HG03565 (cell line): ENCODE measurements at regions not wholly inside any gene's neighbourhood (a gene's known extent, or its start where the extent isn't known, plus 50 kb on each side); places are given as distances from the start of the nearest gene placed in this dataset.

Source experiments
- ATAC-seq: cut with Tn5 transposase; IDR thresholded peaks from one replicate; pipeline ENCODE4 v1.9.1; 2021; ENCODE audit warnings: mild to moderate bottlenecking, moderate library complexity; ENCODE audit not compliant: unreplicated experiment

DNA sequence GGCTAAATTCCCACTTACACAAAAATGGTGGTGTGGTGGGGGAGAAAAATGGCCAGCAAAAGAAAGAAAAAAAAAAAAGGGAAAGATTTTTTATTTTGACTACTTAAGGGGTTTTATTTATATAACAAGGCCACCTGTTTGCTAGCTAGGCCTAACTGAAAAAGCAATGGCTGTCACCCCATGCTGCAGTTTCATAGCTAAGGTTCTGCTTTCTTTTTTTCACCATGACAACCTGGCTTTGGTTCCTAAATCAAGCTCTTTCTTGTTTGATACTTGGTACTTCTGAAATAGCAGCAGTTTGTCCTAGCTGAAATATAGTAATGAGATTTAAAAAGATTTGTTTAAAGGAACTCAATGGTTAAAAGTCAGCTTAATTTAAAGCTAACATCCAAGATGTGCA is 433.2 kb upstream of the MEX3C start:
- peak; percentile 74 for ATAC-seq

DNA sequence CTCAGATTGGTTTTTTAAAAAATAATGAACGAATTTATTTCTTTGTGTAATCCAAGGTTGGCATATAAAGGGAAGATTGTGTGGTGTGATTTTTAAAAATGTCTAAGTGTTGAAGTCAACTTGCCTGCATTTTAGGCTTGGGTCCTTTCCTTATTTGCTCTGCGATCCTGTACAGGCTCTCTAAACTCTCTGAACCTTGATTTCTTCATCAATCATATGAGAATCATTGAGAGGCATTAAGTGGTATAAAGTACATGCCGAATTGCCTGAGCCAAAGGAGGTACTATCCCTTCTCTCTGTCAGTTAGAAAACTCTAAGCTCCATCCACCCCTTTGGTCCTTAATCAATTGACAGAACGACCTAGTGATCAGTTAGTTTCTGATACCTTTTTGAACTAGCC is 440.4 kb upstream of the MEX3C start:
- ATAC-seq = no peak

DNA sequence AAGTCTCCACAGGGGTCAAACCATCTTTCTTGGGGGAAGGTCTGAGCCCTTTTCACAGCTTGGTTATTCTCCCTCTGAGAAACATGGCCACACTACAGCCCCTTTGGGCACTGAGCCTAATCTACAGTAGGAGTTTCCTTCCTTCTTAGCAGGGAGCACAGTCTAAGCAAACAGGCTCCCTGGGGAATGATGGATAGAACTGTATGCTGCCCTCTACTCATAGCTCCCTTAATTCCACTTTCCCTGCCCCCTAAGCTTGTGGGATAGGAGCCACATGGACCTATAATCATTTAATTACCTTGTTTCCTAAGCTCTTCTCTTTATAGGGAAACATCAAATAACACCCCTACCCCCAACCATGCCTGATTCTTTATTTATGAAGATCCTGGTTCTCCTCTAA is 442.1 kb upstream of the MEX3C start:
- no peak for ATAC-seq

DNA sequence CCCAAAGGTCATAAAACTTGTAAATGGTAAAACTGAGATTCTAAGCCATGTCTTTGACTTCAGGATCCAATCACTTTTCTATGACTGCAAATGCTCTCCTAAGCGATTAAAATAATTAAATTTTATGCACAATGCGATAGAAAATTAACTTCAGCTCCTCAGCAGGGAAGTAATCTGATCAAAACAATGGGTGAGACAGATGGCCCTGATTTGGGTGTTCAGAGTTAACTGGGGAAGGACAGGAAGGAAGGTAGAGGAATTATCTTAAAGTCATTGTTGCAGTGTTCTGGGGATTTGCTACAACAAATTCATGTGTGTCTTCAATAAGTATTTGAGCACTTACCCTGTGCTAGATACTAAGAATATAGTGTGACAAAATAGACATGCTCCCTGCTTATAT is 446.0 kb upstream of the MEX3C start:
- no peak for ATAC-seq

DNA sequence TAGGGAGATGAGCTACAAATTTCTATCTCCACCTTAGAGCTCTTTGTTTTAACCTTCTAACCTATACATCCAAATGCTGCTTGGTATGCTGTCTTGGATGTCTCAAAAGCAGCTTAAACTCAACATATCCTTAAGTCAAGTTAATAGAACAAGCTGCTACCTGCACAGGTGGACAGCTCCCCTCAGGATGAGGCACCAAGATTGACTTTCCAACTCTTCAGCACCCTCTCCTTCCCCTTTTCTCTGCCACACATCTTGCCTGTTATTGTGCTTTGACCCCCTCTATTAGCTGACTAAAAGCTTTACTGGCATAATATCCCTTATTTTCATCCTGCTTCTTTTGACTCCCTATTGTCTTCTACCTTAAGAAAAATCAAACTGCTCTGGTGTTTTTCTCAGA is 448.1 kb upstream of the MEX3C start:
- ATAC-seq = no peak

DNA sequence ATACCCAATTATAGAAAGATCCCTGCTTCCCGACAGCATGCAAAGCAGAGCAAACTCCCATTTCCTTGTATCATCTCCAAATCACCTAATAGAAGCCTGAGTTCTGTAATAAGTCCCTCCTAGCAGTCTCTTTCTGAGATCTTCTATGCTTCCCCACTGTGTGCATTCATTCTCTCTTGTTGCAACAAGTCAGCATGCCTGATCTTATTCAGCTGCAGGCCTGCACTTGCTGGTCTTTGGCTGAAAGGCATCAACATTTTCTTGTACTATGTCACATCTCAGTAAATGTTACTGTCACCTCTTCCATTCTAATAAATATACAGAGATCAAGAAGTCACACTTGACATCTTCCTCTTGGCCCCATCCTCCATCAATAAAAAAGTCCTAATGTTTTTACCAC is 449.9 kb upstream of the MEX3C start:
- ATAC-seq = no peak

DNA sequence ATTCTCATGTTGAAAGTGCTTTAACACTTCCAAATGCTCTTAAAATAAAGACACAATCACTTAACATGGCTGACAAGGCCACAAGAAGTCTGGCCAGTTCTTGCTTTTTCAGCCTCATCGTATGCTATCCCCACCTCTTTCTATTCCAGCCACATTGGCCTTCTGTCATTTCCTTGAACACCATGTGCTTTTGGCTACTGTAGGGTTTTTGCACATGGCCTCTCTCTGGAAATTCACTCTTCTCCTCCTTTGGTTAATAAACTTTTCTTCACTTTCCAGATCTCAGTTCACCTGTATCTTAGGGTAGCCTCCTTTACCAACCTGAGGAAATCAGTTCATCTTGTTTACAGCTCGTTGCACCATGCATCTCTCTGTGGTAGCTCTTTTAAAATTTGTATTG is 450.5 kb upstream of the MEX3C start:
- ATAC-seq = no peak

DNA sequence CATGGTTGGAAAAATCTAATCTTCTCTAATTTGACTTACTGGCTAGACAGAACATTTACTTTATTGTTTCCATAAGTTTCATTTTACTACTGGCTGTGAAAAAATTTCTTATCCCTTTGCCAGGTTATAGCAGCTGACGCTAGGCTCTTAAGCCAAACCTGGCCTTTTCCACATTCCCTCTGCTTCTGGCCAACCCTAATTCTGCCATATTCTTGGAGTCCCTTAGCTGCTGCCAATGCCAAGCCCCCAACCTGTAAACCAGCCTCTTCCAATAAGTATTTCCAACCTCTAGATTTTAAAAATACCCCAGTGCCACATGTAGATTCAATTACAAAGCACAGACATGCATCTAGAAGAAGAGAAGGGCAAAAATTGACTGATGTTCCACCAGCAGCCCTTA is 452.3 kb upstream of the MEX3C start:
- ATAC-seq = no peak

DNA sequence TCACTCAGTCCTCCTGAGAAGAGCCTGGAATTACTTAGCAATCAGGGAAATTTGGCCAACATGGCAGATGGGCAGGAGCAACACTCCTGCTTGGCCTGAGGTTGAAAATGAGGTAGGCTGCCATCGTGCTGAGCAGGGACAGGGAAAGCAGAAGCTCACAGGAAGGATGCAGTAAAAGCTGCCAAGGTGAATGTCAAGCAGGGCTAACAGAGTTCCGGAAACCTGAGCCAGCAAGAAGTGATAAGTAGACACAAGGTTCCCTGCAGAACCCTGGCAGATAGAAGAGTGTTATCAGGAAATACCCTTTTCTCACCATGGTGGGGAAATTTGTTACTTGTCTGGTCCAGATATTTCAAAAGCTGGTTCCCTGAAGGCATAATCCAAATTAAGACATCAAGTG is 454.3 kb upstream of the MEX3C start:
- ATAC-seq = no peak

DNA sequence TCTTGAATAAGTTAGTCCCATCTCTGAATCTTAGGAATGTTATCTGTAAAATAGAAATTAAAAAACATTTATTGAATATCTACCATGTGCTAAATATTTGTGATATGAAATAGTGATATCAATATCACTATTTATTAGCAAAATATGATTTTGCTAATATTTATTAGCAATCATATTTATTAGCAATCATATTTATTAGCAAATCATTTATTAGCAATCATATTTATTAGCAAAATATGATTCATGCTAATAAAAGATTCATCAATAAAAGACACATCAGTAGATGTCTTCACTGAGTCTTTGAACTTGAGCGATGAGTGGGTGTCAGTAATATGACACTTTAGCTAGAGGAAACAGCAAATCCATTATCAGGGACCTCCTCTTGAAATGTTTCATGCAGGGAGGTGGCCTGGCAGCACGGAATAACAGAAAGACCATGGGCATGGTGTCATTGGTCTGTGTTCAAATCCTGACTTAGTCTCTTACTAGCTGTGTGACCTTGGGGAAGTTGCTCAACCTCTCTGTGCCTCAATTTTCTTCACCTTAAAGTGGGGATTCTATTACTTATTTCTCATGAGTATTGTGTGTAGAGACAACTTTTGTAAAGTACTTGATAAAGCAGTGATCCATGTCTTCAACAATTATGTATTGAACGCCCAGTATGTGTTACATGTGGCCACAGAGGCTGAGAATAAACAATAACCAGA is 456.2 kb upstream of the MEX3C start:
- ATAC-seq = no peak

DNA sequence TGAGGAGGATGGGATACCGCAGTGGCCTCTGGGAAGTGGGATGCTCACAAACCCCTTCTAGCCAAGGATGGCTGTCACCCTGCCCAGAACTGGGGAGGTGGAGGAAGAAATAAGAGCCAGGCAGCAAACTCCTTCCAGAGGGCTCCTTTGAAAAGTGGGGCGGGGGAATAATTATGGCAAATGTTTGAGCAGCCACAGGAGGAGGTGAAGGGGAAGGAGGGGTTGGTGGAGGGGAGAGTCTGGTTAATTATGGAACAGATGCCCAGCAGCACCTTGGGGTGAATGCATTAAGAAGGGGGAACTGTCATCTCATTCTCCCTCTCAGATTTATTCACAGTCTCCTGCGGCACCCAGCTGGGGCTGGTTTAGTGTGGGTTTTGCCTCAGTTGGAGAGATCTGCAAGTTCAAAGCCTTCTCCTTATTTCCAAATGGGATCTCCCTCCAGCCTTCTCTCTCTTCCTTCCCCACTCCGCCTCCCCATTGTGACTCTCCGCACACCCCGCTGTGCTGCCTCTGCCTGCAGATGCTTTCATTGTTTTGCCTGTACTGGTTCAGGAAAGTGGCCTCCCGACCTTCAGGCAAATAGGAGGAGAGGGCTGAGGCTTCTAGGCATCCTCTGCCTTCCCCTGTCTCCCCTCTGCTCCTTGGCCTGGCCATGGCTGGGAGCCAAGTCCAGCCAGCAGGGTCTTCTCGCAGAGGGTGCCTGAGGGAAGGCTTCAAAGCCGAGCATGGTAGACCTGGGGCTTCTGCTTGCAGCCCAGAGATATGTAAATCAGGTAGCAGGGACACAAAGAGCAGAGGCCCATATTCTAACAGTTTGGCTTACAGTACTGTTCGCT is 457.2 kb upstream of the MEX3C start:
- peak; percentile 65 for ATAC-seq

DNA sequence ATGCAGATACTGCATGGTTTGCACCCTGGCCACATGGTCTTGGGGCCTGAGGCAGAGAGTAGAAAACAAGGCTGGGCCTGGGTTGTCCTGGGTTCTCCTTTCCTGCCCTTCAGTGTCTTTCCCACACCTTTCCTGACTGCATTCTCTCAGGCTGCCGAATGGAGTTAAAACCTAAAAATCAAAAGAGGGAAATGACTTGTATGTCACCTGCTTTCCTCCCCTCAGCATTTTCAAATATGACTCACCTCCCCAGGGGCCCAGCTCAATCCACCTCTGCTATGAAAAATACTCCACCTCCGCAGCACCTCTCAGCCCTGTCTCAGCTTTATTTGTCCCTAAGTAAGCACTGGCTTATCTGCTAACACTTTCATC is 457.8 kb upstream of the MEX3C start:
- ATAC-seq = peak; percentile 82

DNA sequence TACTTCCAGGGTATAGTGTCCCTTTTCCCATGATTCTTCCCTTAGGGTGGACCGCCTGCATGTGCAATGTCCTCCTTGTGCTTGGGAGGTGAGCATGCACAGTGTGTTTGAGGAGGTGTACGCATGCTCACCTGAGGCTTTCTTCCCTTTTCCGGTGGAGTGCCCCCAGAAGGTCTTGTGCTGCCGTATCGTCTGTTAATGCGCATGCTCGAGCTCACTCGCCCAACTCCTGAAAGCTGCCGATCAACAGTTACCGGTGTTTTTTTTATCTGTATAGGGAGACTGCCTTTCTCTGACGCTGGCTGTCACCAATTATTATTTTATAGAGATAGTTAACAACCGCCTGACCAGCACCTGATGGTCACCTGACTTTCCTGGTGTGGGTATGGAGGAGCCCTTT is 458.8 kb upstream of the MEX3C start:
- no peak for ATAC-seq

DNA sequence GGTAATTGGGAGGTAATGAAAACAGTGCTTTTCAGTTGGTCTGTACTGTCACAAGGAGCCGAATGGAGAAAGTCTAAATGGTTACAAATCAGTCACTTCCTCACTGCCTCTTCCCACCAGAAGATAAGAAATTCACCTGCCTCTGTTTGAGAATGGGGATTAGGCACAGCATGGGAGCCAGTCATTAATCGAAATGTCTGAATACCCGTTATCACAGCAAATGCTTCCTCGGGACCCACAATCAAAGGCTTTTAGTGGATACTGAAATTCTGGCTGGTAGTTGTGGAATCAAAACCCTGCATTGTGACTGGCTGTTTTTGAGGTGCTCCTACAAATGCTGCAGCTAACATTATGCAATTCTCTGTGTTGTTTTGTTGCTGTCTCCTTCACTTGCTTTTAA is 461.0 kb upstream of the MEX3C start:
- ATAC-seq = no peak

DNA sequence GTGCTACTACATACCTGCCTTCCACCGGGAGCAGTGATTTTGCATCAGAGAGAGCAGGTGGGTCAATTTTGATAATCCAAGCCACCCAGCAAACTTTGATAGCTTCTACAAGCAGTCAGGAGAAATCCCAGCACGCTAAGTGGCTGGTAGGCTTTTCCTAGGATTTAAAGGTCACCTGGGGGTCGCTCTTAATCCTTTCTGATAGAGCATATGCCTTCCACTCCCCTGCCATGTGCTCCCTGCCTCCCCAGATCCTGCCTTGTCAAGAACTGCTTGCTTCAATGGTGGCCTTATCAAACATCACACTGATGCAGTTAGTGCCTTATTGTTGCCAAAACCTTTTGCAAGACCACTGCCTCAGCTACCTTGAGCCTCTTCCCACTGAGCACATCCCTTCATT is 462.3 kb upstream of the MEX3C start:
- no peak for ATAC-seq

DNA sequence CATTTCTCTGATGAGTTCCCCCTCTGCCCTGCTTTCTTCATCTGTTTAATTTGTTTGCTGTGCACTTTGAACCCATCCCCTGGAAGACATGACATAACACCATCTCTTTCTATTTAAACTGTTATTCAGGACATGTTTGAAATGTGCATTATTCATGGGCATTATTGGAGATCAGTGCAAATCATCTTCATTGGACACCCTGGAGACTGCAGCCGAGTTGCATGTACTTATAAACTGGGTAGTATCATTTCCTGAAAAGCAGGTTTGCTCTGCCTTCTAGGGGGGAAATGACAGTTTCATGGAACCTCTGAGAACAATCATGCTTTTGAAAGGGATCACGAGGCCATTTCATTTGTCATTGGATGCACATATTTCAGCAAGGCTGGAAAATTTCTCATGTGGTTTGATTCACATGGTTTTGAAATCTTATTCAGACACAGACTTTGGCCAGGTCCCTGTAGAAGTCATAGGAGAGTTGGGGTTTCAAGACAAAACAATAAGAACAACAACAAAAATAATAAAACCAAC is 462.8 kb upstream of the MEX3C start:
- no peak for ATAC-seq

DNA sequence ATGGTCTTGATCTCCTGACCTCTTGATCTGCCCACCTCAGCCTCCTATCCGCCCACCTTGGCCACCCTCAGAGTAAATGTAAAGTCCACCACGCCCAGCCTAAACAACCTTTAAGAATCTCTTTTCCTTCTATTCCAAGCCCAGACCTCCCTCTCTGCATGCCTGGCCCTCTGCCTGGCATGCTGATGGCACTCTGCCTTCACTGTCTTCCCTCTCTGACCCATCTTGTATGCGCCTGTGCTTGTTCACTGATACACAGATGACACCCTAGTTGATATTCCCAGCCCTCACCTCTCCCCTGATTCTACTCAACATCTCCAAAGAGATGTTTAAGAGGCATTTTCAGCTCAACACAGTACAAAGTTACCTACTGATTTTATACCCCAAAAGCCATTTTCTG is 466.8 kb upstream of the MEX3C start:
- ATAC-seq = no peak

DNA sequence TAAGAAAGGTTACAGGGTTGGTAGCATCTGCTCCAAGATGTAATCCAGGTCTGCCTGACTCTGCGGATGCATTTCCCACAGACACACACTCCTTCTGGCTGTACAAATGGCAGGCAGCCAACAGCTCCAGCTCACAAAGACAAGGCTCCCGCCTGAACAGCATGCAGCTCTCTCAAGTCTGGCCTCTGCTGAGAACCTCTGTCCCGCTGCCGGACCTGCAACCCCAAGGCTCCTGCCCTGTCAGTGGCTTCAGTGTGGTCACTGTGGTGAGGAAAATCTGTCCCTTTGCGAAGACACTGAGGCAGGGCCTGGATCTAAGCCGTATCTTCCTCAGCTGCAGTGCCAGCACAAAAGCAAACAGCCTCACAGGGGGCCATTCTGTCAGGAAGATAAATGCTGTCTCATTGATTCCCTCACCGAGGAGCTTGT is 469.3 kb upstream of the MEX3C start:
- no peak for ATAC-seq

DNA sequence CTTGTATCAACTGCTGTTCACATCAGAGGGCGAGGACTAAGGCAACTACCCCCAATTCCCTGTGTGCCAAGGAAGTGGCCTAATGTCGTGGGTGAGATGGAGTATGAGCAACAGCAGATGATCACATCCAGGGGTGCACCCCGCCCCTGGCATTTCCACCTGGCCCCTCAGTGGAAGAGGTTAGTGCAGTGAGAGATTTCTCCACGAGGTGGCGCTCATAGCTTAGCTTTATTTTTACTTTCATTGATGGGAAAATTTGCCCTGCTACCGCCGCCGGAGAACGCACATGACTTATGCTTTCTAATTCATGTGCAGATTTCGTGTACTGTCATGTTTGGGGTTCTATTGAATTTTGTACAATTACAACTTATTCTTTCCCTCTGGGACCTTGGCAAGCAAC is 470.6 kb upstream of the MEX3C start:
- ATAC-seq = peak; percentile 66

DNA sequence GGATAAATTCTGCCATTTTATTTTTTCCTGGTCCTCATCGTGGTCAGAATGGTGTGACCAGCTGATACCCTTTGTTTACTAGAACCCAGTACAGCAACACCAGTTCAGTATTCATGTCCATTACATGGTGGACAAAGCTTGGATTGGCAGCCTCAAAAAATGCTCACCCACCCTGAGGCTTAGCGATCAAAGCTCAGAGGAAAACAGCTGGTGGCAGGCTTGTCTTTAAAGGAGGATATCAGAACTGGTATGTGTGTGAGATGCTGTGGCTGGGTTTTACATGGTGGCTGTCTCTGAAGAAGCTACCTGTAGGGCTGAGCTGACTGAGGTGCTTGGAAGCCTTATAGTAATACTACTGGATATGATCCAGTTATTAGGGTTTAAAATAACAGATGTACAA is 471.1 kb upstream of the MEX3C start:
- no peak for ATAC-seq

DNA sequence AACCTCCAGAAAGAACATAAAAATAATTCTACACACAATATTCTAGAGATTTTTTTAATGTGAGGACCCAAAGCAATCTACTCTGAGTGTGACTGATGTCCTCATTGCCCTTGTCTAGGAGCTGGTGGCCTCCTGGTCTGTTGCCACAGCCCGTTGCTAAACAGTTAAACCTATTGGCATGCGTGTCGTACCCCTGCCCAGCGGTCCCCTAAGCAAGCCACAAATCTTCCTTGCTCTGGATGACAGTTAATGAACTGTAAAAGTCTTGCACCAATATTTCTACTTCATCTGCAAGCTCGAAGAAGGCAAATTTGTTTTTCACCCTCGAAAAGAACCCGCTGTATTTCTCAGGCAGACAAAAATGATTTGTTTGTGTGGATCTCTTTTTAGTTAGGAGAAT is 489.1 kb upstream of the MEX3C start:
- ATAC-seq = no peak

DNA sequence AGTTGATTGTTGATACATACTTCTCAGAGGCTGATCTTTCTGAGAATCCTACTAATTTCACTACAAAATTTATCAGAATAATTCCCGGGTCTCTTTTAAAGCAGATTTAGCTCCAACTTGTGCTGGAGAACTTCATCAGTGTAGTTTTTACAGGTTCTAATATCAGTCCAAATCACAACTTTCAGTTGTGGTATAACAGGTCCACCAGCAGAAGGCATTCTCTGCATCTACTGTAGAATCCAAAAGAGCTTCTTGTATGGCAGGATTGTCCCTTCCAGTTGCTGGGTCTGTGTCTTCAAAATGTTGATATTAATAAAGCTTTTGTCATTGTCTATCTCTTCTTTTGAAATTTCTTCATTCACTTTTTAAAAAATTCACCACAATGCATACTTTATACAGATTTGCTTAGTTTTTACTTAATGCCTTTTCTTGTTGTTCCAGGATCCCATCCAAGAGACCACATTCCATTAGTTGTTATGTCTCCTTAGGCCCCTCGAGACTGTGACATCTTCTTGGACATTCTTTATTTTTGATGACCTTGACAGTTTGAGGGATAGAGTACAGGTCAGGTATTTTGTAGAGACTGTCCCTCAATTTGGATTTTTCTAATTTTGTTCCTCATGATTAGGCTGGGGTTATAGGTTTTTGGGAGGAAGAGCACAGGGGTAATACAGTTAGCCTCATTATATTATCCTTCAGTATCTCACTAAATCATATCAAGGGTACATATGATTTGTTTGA is 490.5 kb upstream of the MEX3C start:
- no peak for ATAC-seq
